Lower leg skin (tissue), 4 donors: ENCODE measurements at regions not wholly inside any gene's neighbourhood (a gene's known extent, or its start where the extent isn't known, plus 50 kb on each side); places are given as distances from the start of the nearest gene placed in this dataset.

Experiments
- DNase-seq, 2 donors: peaks; one replicate each; pipeline ENCODE4 v3.0.0-alpha.2; 2019; ENCODE audit warnings: low spot score in 2 of 2
- H3K4me3 ChIP-seq: fragments of 200-600 bp; sonication (generic); 2 replicates; pipeline ENCODE4 v1.5.1; 2017; ENCODE audit warnings: mild to moderate bottlenecking, low read depth; ENCODE audit not compliant: poor library complexity, severe bottlenecking
- CTCF ChIP-seq, 3 donors: fragments of 450-650 bp; IDR thresholded peaks; one replicate each; pipeline ENCODE4 v1.5.1; 2016; ENCODE audit warnings: antibody characterized with exemption in 3 of 3, mild to moderate bottlenecking in 3 of 3, moderate library complexity in 2 of 3
- POLR2A ChIP-seq, 2 donors: fragments of 450-650 bp; IDR thresholded peaks; one replicate each; pipeline ENCODE4 v1.6.1; 2016 to 2017; ENCODE audit warnings: antibody characterized with exemption in 2 of 2, mild to moderate bottlenecking in 1 of 2, moderate library complexity in 1 of 2
- WGBS, 2 donors: methylation state at CpG; one replicate each; pipeline ENCODE4 v1.1.5; 2018; 5-methylcytosine and 5-hydroxymethylcytosine counted together
- intact Hi-C: fragments of 100-400 bp; cut with DNase I; formaldehyde crosslinking; loops from one replicate; pipeline ENCODE4 v1.15.0; 2023; ENCODE audit warnings: low total_unique reads

DNA sequence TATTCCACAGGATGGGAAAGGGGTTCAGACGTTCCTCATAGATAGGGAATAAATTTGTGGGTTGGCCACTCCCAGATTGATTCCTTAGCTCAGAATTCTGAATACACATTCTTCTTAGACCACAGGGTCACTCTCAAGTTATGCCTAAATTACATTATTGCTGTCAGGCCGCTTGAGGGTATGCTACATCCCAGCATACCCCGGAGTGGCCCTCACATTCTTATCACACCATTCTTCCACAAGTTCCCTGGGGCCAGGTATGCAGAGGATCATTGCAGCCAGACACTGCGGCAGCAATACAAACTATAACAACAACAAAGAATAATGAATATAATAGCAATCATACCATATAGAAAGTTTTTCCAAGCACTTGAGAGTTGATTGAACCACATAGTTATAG, 237.9 kb upstream of the SOX4 start:
- WGBS, 2 donors: 87 to 92% methylated on average over 4 of the region's 4 CpGs
- intact Hi-C loops: no loop called here
- no peak overlapping the region for H3K4me3 ChIP-seq
- DNase-seq: no peak
- TF ChIP-seq POLR2A (IDR thresholded peaks at IDR 0.05): no peak
- TF ChIP-seq CTCF (IDR thresholded peaks at IDR 0.05): no peak

- WGBS, 2 donors: 75 to 89% methylated on average over 7 to 8 of the region's 8 CpGs
- TF ChIP-seq CTCF (IDR thresholded peaks at IDR 0.05) (no peak), POLR2A (IDR thresholded peaks at IDR 0.05) (no peak)
- H3K4me3 ChIP-seq: no peak overlapping the region
- DNase-seq: no peak
- intact Hi-C loops: no loop called here
Observed at GRCh38 chr6:21357262-21357661, 236.3 kb upstream of the SOX4 start.

- intact Hi-C loops: no loop called here
- DNase-seq: no peak
- TF ChIP-seq CTCF (IDR thresholded peaks at IDR 0.05) (no peak), POLR2A (IDR thresholded peaks at IDR 0.05) (no peak)
- 88 to 94% methylated on average over 2 of the region's 2 CpGs for WGBS, 2 donors
- no peak overlapping the region for H3K4me3 ChIP-seq
Observed at GRCh38 chr6:21359926-21360325, 233.6 kb upstream of the SOX4 start.

- H3K4me3 ChIP-seq: no peak overlapping the region
- DNase-seq: peak in 1 of 2 donors; percentile 22
- intact Hi-C loops: no loop called here
- 95% methylated on average over 6 of the region's 6 CpGs for WGBS, 2 donors
- TF ChIP-seq POLR2A (IDR thresholded peaks at IDR 0.05) (no peak), CTCF (IDR thresholded peaks at IDR 0.05) (no peak)
Observed at GRCh38 chr6:21360336-21360735, 233.2 kb upstream of the SOX4 start.

DNA sequence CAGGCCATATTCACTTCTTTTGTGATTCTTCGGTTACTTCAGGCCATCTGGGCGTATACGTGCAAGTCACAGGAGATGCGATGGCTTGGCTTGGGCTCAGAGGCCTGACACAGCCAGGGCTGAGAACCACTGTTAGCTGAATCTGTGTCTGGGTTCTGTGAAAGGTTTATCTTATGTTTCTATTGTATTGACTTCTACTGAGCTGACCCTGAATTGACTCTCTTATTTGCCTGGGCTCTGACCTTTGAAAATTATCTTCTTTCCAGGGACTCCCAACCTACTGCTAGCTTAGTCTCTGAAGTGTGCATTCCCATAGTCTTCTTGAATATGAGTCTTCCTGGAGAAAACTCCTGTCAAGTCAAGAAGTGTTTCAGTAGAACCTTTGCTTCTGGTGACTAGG, 226.4 kb upstream of the SOX4 start:
- intact Hi-C loops: no loop called here
- 95 to 97% methylated on average over 4 of the region's 4 CpGs for WGBS, 2 donors
- TF ChIP-seq CTCF (IDR thresholded peaks at IDR 0.05) (no peak), POLR2A (IDR thresholded peaks at IDR 0.05) (no peak)
- no peak overlapping the region for H3K4me3 ChIP-seq
- DNase-seq: no peak

DNA sequence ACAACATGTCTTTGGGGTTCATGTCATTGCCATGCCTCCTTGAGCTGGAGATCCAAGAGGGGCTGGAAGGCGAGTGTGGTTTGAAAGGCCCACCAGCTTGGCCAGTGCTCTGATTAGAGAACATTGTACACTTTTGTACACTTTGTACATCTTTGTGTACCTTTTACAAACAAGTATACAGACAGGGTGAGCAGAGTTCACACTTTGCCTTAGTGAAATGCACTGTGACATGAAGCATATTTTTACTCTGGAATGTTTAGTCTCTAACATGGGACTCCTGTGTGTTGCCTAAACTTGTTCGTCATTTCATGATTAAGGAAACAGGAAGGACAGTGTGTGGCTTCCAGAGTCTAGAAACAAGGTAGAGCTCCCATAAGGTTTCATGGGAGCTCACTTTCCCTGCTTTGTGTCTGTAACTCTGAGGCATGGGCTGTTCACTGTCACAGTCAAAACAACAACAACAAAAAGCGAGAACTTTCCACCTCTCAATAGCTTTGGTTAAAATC, 225.8 kb upstream of the SOX4 start:
- 79 to 84% methylated on average over 3 of the region's 3 CpGs for WGBS, 2 donors
- no peak for TF ChIP-seq POLR2A (IDR thresholded peaks at IDR 0.05)
- TF ChIP-seq CTCF (IDR thresholded peaks at IDR 0.05): no peak
- H3K4me3 ChIP-seq: no peak overlapping the region
- DNase-seq: no peak
- intact Hi-C loops: no loop called here
